HG03521 (cell line): ENCODE measurements at regions not wholly inside any gene's neighbourhood (a gene's known extent, or its start where the extent isn't known, plus 50 kb on each side); places are given as distances from the start of the nearest gene placed in this dataset.

Experiments used
- ATAC-seq: cut with Tn5 transposase; IDR thresholded peaks from one replicate; pipeline ENCODE4 v1.9.1; 2021; ENCODE audit warnings: mild to moderate bottlenecking, moderate library complexity; ENCODE audit not compliant: unreplicated experiment

GRCh38 chr21:38988509-38989378 lies 183.0 kb downstream of the ETS2 start:
- no peak for ATAC-seq

DNA sequence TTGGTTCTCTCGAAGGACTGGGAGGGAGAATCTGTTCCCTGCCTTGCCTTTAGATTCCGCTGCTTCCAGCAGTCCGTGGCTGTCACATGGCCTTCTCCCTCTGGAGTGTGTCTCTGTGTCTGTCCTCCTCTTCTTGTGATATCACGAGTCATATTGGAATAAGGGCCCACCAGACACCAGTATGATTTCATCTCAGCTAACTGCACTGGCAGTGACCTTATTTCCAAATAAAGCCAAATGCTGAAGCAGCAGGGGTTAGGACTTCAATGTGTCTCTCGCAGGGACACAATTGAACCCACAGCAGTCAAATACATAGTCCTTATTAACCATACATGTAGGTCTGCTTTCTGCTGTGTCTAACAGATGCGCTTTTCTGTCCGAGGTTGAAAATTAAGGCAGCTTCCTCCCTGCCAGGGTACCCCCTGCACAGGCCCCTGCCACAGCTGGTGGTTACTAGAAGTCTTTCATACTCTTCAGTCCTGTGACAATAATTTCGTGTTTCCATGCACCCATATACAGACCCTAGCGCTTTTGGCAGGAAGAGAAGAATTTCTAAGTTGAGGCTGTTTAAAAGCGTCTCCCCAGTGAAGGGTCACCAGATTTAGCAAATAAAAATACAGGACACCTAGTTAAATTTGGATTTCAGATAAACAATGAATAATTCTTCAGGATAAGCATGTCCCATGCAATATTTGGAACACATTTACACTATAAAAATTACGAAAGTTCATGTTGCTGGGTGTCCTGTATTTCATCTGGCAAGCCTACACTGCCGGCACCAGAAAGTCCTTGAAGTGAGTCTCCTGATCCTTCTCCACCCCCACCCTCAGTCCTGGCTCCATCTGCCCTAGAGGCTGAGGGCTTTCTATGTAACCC lies 182.1 kb downstream of the ETS2 start:
- no peak for ATAC-seq

DNA sequence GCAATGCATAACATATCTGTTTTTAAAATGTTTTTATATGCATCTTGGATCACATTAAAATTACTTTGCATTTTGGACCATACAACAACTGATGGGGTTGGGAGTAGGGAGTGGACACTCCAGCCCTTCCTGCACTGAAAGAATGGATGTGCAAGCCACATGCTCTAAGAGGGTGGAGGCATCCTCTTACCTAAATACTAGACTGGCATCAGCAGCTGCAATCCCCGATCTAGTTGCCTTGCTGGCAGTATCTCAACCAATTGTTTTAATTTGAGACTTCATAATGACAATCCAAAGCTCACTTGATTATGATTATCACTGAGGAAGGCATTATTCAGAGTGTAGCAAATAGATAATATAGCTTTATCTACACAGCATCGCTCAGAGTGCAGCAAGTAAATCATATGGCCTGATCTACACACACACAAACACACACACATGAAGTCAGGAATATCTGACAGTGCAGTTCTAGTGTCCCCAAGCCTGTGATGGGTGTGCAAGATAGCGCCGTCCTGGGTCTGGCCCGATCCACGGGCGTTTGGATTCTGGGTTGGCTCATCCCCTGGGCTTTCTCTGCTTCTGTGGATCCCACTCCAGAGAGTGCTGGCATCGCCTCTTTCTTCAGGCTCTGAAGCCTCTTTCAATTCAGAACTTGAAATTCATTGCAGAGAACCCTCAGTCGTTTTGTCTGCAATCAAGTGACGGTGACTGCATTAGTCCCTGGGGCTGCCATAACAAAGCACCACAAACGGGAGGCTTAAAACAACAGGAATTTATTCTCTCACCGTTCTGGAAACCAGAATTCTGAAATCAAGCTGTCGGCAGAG lies 181.3 kb downstream of the ETS2 start:
- no peak for ATAC-seq

DNA sequence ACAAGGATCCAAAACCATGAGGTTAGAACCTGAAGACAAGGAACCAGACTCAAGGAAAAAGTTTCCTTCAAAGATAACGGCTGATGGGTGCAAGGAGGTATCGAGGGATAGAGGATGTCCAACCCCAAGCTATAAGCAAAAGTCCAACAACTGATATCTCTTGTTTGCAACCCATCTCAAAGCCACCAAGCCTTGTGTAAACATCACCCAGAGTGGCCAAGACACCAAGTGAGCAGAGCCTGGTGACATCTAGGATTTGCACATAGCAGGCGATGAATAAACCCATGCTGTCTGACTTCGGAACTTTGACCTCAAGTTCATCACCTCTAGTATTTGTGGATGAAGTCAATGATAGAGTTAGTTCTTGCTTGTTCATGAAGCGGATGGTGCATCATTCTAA lies 180.7 kb downstream of the ETS2 start:
- no peak for ATAC-seq

- ATAC-seq: no peak
Observed at GRCh38 chr21:38985568-38986378, 180.0 kb downstream of the ETS2 start.

- ATAC-seq: no peak
Observed at GRCh38 chr21:38984982-38985567, 179.3 kb downstream of the ETS2 start.

- ATAC-seq: no peak
Observed at GRCh38 chr21:38984568-38984967, 178.8 kb downstream of the ETS2 start.

- ATAC-seq: no peak
Observed at GRCh38 chr21:38983560-38983959, 177.8 kb downstream of the ETS2 start.

- ATAC-seq: no peak
Observed at GRCh38 chr21:38982804-38983203, 177.1 kb downstream of the ETS2 start.

DNA sequence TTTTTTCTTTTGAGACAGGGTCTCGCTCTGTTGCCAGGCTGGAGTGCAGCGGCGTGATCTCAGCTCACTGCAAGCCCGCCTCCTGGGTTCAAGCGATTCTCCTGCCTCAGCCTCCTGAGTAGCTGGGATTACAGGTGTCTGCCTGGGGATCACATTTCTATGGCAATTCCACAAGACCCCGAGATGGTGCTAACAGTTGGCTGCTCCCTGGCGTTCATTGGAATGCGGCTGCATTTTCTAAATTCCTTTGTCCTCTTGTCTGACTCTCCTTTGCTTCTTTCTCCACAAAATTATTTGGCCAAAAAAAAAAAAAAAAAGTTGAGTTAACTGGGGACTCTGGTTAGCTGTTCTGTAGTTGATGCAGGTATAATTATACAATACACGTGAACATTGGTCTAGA lies 176.4 kb downstream of the ETS2 start:
- no peak for ATAC-seq

DNA sequence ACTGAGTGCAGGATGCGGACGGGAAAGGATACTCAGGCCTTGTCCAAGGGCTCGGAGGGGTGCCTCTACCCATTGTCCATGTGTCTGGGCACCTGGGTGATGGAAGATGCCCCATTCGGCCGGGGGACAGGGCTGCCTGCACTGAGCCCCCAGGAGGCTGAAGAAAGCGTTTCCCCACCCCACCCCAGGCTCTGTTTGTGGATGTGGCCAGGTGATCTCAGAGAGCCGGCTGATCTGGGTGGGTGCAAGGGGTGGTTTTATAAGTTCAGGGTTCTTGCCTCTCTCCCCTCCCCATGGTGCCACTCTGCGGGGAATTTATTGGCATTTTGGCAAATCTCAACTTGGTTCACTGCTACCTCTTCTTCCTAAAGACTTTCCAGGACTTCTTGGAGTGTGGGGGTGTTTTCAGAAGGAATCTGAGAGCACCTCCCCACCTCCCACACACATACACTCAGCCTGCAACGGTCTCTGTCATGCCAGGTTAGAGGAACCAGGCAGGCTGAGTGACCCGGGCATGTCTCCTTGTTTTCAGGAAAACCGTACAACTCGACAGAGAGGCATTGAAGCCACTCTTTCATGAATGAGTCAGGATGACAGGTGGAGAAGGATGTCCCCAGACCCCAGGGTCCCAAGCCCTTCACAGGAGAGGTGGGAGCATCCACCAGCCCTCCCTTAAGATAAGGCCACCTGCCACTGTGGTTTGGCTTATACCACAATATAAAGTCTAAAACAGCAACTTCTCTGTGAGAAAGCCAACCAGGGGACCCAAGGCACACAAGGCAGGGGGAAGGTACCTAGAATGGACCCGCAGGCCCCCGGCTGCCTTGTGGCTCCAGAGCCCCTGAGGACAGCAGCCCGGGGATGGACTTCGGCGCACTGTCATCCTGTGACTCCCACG lies 174.9 kb downstream of the ETS2 start:
- ATAC-seq: no peak

- no peak for ATAC-seq
Observed at GRCh38 chr21:38979271-38980121, 173.8 kb downstream of the ETS2 start.

GRCh38 chr21:38976900-38977299 lies 171.2 kb downstream of the ETS2 start:
- ATAC-seq: no peak

DNA sequence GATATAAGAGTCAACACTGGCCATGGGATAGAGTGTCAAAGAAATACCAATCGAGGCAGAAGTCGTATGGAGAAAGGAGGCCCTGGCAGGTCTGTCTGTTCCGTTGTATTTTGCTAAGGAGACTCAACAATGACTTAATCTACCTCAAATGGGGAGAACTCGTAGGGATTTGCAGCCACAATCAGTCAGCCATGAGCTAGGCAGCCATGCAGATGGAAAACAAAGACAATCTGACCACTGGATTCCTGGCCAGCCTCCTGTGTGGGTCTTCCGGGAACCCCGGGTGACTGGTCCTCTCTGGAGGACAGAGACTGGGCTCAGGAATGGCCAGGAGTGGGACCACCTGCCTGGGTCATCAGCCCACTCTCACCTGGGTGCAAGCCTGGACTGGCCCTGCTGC lies 167.8 kb downstream of the ETS2 start:
- ATAC-seq: no peak

DNA sequence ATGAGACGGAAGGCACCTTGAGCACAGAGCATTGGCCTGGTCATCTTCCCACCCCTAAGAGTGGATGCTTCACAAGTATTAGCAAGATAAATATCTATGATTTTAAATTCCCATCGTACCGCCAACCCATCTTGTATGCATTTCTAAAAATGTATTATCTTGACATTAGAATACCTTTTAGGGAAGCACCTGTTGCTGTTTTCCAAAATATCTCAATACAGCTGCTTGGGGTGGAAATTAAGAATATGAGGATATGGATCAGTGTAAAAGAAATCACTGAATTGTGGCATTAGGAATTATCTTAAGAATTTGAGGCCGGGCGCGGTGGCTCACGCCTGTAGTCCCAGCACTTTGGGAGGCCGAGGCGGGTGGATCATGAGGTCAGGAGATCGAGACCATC lies 166.3 kb downstream of the ETS2 start:
- ATAC-seq: no peak

DNA sequence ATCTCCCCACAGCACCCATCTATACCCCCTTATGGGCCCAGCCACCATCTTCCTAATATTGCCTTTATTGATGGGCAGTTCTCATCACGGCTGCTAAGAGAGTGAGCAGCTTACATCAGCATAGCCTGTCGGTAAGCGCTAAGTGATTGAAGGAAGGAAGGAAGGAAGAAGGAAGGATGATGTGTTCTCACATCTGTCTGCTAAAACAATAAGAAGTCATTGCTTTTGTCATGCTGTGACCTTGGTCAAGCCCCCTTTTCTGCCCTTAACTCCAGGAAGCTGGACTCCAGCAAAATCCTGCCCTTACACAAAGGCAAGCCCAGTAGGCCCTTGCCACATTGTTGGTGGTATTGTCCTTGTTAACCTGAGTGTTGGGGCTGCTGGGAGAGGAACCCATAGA lies 165.0 kb downstream of the ETS2 start:
- ATAC-seq: no peak

GRCh38 chr21:38968887-38969543 lies 163.3 kb downstream of the ETS2 start:
- no peak for ATAC-seq
